Bronchial epithelial cell (primary cell): ENCODE measurements at regions not wholly inside any gene's neighbourhood (a gene's known extent, or its start where the extent isn't known, plus 50 kb on each side); places are given as distances from the start of the nearest gene placed in this dataset.

Source experiments
- DNase-seq: peaks from one replicate; pipeline ENCODE4 v3.0.0-alpha.2; 2010; ENCODE audit warnings: low read depth
- FAIRE-seq: peaks from 2 replicates; lab custom pipeline; 2011; peaks lifted over from hg19 to GRCh38; lab: Jason Lieb, UNC
- H3K27me3 ChIP-seq: 2 replicates; pipeline ENCODE4 v1.5.1; 2011; ENCODE audit warnings: low read length; ENCODE audit not compliant: control insufficient read depth, insufficient read depth
- H3K36me3 ChIP-seq: 2 replicates; pipeline ENCODE4 v1.5.1; 2011; ENCODE audit warnings: low read length; ENCODE audit not compliant: control insufficient read depth, insufficient read depth
- H3K4me3 ChIP-seq: 2 replicates; pipeline ENCODE4 v1.5.1; 2011; ENCODE audit warnings: mild to moderate bottlenecking, low read depth, low read length, control low read depth
- TF ChIP-seq, protein P1 (sequence below): IDR thresholded peaks from 2 replicates; pipeline ENCODE4 v1.5.1; 2011; ENCODE audit warnings: mild to moderate bottlenecking, moderate library complexity, low read length, control low read depth, inconsistent platforms; ENCODE audit not compliant: insufficient read depth, severe bottlenecking

GRCh38 chr1:187876775-187877174, 1048.0 kb downstream of the PLA2G4A start:
- DNase-seq (no peak), FAIRE-seq (no peak)
- no peaks in the 10 kb centered on the region for H3K36me3 ChIP-seq
- H3K4me3 ChIP-seq: no peak overlapping the region
- TF ChIP-seq, protein P1, sequence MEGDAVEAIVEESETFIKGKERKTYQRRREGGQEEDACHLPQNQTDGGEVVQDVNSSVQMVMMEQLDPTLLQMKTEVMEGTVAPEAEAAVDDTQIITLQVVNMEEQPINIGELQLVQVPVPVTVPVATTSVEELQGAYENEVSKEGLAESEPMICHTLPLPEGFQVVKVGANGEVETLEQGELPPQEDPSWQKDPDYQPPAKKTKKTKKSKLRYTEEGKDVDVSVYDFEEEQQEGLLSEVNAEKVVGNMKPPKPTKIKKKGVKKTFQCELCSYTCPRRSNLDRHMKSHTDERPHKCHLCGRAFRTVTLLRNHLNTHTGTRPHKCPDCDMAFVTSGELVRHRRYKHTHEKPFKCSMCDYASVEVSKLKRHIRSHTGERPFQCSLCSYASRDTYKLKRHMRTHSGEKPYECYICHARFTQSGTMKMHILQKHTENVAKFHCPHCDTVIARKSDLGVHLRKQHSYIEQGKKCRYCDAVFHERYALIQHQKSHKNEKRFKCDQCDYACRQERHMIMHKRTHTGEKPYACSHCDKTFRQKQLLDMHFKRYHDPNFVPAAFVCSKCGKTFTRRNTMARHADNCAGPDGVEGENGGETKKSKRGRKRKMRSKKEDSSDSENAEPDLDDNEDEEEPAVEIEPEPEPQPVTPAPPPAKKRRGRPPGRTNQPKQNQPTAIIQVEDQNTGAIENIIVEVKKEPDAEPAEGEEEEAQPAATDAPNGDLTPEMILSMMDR: no peak
- no peaks in the 10 kb centered on the region for H3K27me3 ChIP-seq

DNA sequence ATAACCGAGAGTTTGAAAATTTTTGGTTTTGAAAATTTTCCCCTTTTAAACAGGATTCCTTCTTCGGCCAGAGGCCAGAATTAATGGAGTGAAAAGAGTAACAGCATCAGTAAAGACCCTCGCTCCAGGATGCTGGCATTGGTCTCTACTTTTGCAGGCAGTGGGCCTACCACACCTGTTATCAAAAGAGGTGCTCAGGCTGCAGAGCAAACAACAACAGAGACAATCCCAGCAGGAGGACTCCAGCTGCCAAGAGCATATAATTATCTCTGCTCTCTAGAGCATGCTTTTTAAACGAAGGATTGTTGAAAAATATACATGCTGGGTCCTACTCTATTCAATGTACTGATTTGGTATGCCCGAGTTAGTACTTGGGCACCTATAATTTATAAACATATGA, 1048.5 kb downstream of the PLA2G4A start:
- DNase-seq: no peak
- no peak overlapping the region for H3K4me3 ChIP-seq
- no peaks in the 10 kb centered on the region for H3K36me3 ChIP-seq
- FAIRE-seq: no peak
- H3K27me3 ChIP-seq: no peaks in the 10 kb centered on the region
- TF ChIP-seq, protein P1: no peak

DNA sequence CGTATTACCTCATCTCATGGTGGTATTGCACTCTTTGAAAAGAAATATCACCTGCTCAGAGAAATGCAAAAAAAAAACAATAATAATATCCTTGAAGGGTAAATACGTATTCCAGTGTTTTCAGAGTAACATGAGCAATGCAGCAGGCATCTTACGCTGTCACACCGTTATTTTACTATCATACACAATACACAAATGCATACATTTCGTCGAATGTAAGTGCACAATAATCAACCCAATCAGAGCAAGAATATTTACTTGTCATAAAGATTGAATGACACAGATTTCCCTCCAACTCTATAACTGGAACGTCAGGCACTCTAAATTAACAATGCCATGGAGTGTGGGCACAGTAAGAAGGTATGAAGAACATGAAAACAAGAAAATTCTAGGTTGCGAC, 1050.1 kb downstream of the PLA2G4A start:
- Histone ChIP-seq H3K36me3 (no peaks in the 10 kb centered on the region), H3K27me3 (no peaks in the 10 kb centered on the region), H3K4me3 (no peak overlapping the region)
- DNase-seq: no peak
- no peak for FAIRE-seq
- TF ChIP-seq, protein P1: no peak

DNA sequence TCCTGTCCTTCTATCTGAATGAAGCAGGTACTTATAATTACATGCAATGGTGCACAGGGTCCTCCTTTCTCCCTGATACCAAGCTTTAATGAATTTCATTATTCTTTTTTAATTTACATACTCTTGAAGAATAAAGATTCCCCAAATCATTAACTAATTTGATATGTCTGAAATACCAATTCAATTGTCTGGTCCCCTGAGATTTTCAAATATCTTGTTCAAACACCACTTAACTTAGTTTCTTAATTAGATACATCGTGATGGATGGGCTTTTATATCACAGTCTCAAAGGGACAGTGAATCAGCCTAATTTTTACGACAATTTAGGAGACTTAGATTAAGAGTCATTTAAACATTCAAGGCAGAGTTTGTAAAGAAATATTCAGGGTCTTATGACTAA, 1054.6 kb downstream of the PLA2G4A start:
- no peak for DNase-seq
- H3K4me3 ChIP-seq: no peak overlapping the region
- H3K36me3 ChIP-seq: no peaks in the 10 kb centered on the region
- TF ChIP-seq, protein P1: no peak
- no peak for FAIRE-seq
- H3K27me3 ChIP-seq: no peaks in the 10 kb centered on the region

DNA sequence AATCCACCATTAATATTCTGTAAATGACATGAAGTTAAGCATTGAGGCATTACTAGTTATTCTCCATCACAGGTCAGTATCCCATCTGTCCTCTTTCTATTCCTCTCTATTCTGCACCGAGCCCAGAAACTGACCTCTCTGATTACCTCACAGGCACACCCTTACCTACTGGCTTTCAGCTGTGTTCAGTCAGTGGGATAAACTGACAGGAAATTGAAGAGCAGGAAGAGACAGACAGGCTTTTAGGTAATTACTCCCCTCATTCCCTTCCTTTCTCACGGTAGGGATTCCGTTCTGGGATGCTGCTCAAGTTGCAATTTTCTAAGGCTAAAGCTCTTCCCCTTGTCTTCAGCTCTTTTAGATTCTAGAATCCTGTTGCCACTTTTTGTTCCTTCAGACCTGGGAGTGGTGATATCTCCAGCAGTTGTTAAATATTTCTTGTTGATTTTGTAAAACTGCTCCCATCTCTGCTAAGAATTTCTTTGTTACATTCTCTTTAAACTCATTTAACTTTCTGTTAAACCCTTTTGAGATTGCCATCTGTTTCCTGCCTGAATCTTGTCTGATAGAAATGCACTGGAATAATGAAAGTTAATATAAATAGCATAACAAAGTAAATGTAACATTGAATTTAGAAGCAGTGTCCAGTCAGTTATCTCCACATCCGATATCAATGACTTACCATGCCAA, 1063.4 kb downstream of the PLA2G4A start:
- H3K36me3 ChIP-seq: no peaks in the 10 kb centered on the region
- H3K4me3 ChIP-seq: no peak overlapping the region
- TF ChIP-seq, protein P1: no peak
- DNase-seq: no peak
- H3K27me3 ChIP-seq: no peaks in the 10 kb centered on the region
- no peak for FAIRE-seq

GRCh38 chr1:187892683-187893039, 1063.9 kb downstream of the PLA2G4A start:
- no peaks in the 10 kb centered on the region for H3K36me3 ChIP-seq
- DNase-seq (no peak), FAIRE-seq (no peak)
- TF ChIP-seq, protein P1: no peak
- H3K4me3 ChIP-seq: no peak overlapping the region
- no peaks in the 10 kb centered on the region for H3K27me3 ChIP-seq
